GM10266 (cell line): ENCODE measurements at regions not wholly inside any gene's neighbourhood (a gene's known extent, or its start where the extent isn't known, plus 50 kb on each side); places are given as distances from the start of the nearest gene placed in this dataset.

Source experiments
- DNase-seq: peaks from one replicate; pipeline ENCODE4 v3.0.0; 2012; ENCODE audit errors: extremely low spot score
- CTCF ChIP-seq: IDR thresholded peaks from 2 replicates; pipeline ENCODE4 v1.5.1; 2012; ENCODE audit warnings: mild to moderate bottlenecking, low read depth; ENCODE audit not compliant: control insufficient read depth, insufficient read depth; ENCODE audit errors: missing control alignments

DNA sequence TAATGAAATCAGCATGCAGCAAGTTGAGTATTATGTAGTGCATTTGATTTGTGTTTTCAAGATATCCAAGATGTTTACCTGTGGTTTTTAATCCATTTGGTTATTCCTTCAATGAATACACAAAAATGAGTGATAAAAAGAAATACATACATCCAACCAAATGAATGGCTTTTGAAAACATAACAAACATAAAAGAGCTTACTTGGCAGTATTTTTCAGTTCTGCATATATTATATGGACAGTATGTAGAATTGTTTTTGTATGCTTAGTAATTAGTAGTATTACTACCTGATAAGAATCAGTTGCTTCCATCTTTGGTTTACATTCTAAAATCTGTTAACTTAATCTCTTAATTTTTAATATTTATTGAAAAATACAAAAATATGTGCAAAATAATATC, 908.9 kb upstream of the AGA start:
- DNase-seq, result no peak
- no peak for TF ChIP-seq CTCF

DNA sequence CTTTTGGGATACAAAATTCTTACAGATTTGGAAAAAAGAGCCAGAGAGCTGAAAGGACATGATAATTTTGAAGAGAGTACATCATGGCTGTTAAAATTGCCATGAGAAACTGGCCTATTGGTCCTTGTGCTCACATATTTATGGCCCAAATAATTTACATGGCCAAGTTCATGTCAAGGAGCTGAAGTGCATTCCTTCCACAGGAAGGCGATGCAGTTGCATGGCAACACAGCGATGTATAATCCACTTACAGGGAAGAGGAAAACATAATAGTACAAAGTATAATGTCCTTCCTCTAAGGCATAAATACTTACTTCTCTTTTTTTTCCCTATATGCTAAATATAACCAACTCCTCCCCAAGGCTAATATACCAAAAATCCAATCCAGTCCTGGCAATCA, 914.5 kb upstream of the AGA start:
- DNase-seq, result no peak
- TF ChIP-seq CTCF, result no peak

DNA sequence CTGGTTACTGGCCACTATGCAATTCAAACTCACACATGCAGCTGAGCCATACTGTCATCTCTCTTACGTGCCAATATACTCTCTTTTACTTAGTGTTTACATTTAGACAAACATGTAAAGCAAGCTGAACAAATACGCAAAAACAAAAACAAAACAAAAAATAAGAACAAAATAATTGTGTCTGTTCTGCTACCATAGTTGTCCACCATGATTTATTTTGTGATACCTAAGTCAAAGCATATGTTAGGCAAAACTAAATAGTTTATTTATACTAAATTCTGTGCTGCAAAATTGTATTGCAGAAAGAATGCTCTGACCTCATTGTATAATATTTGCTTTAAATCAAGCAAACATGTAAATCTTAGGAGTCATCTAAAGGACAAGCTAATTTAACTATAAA, 943.2 kb upstream of the AGA start:
- TF ChIP-seq CTCF, result no peak
- no peak for DNase-seq

GRCh38 chr4:178387756-178388155, 945.5 kb upstream of the AGA start:
- no peak for TF ChIP-seq CTCF
- DNase-seq, result no peak

DNA sequence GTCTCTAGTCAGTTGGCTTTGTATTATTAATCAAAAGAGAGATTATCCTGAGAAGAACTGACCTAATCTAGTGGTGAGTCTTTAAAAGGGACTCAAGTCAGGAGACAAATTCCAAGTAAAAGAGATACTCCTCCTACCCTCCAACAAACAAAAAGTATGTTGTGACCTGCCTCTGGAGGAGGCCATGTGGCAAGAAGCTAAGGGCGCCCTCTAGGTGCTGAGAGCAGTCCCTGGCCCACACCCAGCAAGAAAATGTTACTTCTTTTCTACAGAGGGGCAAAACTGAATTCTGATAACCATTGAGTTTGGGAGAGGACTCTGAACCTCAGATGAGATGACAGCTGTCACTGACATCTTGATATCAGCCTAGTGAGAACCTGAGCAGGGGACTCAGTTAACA, 953.6 kb upstream of the AGA start:
- TF ChIP-seq CTCF, result no peak
- DNase-seq, result no peak

- no peak for DNase-seq
- TF ChIP-seq CTCF, result no peak
These were observed 970.2 kb upstream of the AGA start for GRCh38 chr4:178412455-178412854.

- DNase-seq, result no peak
- TF ChIP-seq CTCF, result no peak
These were observed 971.8 kb upstream of the AGA start for GRCh38 chr4:178414042-178414441.
